Fibroblast of mammary gland (primary cell): ENCODE measurements at regions not wholly inside any gene's neighbourhood (a gene's known extent, or its start where the extent isn't known, plus 50 kb on each side); places are given as distances from the start of the nearest gene placed in this dataset.

ENCODE experiments used
- DNase-seq: peaks from one replicate; pipeline ENCODE4 v3.0.0-alpha.2; 2010; ENCODE audit warnings: low read depth
- H3K4me3 ChIP-seq: 2 replicates; pipeline ENCODE4 v1.5.1; 2011; ENCODE audit warnings: low read depth, mild to moderate bottlenecking, low read length, moderate library complexity; ENCODE audit not compliant: control insufficient read depth
- TF ChIP-seq, protein P1 (sequence below): conservative IDR thresholded peaks from 2 replicates; pipeline ENCODE4 v1.5.1; 2011; ENCODE audit warnings: low read depth, low read length, inconsistent platforms; ENCODE audit not compliant: control insufficient read depth, insufficient read depth

DNA sequence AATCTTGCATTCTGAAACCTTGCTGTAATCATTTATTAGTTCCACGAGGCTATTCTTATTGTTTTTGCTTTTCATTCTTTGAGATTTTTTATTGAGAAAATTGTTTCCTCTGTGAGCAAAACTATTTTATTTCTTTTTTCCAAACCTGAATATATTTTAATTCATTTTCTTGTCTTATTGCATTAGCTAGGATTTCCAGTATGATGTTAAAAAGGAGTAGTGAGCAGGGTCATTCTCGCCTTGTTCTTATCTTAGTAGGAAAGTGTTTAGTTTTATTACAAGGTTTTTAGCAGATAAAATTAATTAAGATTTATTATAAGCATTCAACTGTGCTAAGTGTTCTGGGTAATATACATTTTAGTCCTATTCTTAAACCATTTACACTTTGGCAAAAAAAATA lies 214.6 kb upstream of the KLF6 start:
- DNase-seq: no peak
- H3K4me3 ChIP-seq: no peak overlapping the region
- TF ChIP-seq, protein P1, sequence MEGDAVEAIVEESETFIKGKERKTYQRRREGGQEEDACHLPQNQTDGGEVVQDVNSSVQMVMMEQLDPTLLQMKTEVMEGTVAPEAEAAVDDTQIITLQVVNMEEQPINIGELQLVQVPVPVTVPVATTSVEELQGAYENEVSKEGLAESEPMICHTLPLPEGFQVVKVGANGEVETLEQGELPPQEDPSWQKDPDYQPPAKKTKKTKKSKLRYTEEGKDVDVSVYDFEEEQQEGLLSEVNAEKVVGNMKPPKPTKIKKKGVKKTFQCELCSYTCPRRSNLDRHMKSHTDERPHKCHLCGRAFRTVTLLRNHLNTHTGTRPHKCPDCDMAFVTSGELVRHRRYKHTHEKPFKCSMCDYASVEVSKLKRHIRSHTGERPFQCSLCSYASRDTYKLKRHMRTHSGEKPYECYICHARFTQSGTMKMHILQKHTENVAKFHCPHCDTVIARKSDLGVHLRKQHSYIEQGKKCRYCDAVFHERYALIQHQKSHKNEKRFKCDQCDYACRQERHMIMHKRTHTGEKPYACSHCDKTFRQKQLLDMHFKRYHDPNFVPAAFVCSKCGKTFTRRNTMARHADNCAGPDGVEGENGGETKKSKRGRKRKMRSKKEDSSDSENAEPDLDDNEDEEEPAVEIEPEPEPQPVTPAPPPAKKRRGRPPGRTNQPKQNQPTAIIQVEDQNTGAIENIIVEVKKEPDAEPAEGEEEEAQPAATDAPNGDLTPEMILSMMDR: no peak

GRCh38 chr10:3996697-3997096 lies 211.7 kb upstream of the KLF6 start:
- TF ChIP-seq, protein P1: no peak
- DNase-seq: no peak
- no peak overlapping the region for H3K4me3 ChIP-seq

DNA sequence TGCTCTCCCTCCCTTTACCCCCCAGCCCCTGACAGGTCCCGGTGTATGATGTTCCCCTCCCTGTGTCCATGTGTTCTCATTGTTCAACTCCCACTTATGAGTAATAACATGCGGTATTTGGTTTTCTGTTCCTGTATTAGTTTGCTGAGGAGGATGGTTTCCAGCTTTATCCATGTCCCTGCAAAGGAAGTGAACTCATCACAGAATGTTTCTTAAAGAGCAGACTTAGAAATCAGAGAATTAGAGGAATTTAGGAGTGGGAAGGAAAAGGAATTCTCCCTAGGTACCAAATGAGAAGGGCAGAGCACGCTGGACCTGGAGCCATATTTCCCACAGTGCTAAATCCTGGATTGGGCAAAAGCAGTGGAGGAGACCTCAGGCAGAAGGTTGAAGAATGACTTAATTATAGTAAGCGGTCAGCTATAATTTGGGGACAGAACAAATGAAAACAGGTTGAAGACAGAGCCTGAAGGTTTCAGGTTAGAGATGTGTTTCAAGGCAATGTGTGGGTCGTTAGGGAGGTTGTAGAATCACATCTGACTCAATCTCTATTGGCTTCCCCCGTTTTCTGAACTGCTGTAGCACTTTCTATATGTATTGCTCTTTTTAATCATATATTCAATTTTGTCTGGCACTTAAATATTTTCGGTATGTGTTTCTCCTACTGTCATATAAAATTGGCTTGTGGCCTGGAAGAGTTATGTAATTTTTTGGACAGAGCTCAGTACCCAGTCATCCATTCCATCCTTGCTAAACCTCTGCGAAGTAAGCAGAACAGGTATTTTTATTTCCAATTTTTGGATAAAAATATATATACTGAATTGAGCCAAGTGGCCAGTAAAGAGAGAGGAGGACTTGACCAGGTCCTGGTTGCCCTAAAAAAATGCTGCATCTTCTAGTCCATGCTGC lies 210.5 kb upstream of the KLF6 start:
- peak; percentile 83 for DNase-seq
- TF ChIP-seq, protein P1: no peak
- no peak overlapping the region for H3K4me3 ChIP-seq

- no peak overlapping the region for H3K4me3 ChIP-seq
- no peak for DNase-seq
These were observed 207.6 kb upstream of the KLF6 start for GRCh38 chr10:3992382-3993178.

DNA sequence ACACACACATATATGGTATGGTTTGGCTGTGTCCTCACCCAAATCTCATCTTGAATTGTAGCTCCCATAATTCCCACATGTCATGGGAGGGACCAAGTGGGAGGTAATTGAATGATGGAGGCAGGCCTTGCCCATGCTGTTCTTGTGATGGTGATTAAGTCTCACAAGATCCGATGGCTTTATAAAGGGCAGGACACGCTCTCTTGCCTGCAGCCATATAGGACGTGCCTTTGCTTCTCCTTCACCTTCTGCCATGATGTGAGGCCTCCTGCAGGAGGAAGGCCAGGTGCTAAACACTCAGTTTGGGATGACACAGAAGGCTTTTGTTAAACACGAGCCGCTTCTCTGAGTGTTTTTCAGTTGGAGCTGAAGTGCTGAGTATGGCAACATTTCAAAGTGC lies 205.3 kb upstream of the KLF6 start:
- TF ChIP-seq, protein P1: no peak
- no peak overlapping the region for H3K4me3 ChIP-seq
- DNase-seq: no peak

More at GRCh38 chr10:3992382-3993178, 207.6 kb upstream of the KLF6 start:
- TF ChIP-seq, protein P1: no peak

DNA sequence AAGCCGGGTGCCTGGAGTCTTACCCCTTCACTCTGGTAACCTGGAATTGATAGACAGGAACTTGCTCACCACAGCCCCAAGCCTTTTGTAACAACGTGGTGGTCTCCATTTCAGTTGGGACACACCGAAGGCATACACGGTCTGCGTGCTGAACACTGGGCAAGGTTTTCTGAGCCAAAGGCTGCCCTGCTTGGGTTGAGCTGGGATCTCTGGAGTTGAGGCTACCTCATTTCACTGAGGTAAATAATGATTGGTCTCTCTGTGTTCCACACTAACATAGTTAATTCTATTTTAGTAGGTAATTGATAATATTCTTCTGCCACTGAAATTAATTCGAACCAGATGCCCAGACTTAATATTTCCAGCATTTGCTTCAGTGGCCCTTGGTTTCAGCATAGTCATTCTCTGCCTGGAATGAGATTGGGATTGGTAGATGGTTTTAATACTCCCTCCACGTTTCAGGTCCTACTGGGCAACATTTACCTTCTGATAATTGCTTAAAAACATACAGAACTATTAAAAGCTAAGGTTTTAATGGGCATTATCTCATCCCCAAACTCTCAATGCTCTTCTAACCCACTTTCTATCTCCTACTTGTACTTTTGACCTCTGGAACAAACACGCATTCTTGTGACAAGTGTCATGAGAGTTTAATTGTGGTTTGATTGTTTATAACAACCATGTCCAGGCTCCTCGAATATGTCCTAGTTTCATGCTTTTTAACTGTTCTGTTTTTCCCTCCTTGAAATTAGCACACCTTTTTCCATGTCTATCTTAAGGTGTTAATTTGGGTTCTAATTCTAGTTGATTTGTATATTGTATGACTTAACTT lies 202.3 kb upstream of the KLF6 start:
- peak; percentile 52 for DNase-seq
- TF ChIP-seq, protein P1: no peak
- H3K4me3 ChIP-seq: no peak overlapping the region
